ENCODE measurements at regions not wholly inside any gene's neighbourhood (a gene's known extent, or its start where the extent isn't known, plus 50 kb on each side); places are given as distances from the start of the nearest gene placed in this dataset.

- no peak for TF ChIP-seq CTCF (IDR thresholded peaks at IDR 0.05)
Observed at GRCh38 chrX:151099001-151099400, 77.4 kb upstream of the GPR50 start.

GRCh38 chrX:151100799-151101198 lies 75.6 kb upstream of the GPR50 start:
- no peak for TF ChIP-seq CTCF (IDR thresholded peaks at IDR 0.05)
